ENCODE measurements at regions not wholly inside any gene's neighbourhood (a gene's known extent, or its start where the extent isn't known, plus 50 kb on each side); places are given as distances from the start of the nearest gene placed in this dataset.

DNA sequence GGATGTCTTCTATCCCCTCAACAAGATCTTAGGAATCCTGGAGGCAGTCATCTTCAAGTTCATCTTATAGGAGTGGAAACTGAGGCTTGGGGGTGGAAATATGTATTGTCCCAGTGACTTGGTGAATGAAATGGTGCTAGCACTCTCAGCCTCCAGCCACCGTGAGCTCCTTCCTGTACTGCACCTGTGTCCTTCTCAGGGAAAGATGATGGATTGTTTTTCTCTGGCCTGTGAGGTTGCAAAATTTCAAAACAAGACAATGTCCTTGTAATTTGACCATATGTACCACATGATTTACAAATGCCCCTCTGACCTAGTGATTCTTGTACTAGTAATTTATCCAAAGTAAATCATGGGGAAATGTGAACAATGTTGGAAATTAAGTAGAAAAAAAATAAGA, 71.0 kb upstream of the CHCHD3 start:
- TF ChIP-seq EZH2phosphoT487 (IDR thresholded peaks at IDR 0.05; ENCODE audit: borderline replicate concordance, low read length): no peak
- TF ChIP-seq, protein P1, sequence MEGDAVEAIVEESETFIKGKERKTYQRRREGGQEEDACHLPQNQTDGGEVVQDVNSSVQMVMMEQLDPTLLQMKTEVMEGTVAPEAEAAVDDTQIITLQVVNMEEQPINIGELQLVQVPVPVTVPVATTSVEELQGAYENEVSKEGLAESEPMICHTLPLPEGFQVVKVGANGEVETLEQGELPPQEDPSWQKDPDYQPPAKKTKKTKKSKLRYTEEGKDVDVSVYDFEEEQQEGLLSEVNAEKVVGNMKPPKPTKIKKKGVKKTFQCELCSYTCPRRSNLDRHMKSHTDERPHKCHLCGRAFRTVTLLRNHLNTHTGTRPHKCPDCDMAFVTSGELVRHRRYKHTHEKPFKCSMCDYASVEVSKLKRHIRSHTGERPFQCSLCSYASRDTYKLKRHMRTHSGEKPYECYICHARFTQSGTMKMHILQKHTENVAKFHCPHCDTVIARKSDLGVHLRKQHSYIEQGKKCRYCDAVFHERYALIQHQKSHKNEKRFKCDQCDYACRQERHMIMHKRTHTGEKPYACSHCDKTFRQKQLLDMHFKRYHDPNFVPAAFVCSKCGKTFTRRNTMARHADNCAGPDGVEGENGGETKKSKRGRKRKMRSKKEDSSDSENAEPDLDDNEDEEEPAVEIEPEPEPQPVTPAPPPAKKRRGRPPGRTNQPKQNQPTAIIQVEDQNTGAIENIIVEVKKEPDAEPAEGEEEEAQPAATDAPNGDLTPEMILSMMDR (conservative IDR thresholded peaks at IDR 0.05; ENCODE audit: low read depth, low read length): no peak

All from PC-3 (cell line).